GM23248 (cell line): ENCODE measurements at regions not wholly inside any gene's neighbourhood (a gene's known extent, or its start where the extent isn't known, plus 50 kb on each side); places are given as distances from the start of the nearest gene placed in this dataset.

Experiments used
- DNase-seq: peaks from one replicate; pipeline ENCODE4 v3.0.0-alpha.2; 2015
- H2AFZ ChIP-seq: fragments of 200-600 bp; sonication (generic); 2 replicates; pipeline ENCODE4 v1.6.1; 2016; ENCODE audit warnings: antibody characterized with exemption
- H3F3A ChIP-seq: fragments of 200-600 bp; sonication (generic); 2 replicates; pipeline ENCODE4 v1.6.1; 2016; ENCODE audit warnings: mild to moderate bottlenecking, antibody characterized with exemption, mixed run types; ENCODE audit not compliant: insufficient read depth
- H3K27ac ChIP-seq: fragments of 200-600 bp; sonication (generic); 2 replicates; pipeline ENCODE4 v1.5.1; 2016; ENCODE audit warnings: mild to moderate bottlenecking
- H3K27me3 ChIP-seq: fragments of 200-600 bp; sonication (generic); replicated peaks from 2 replicates; pipeline ENCODE4 v1.6.1; 2016; ENCODE audit warnings: mild to moderate bottlenecking; ENCODE audit not compliant: insufficient read depth
- H3K36me3 ChIP-seq: fragments of 200-600 bp; sonication (generic); 2 replicates; pipeline ENCODE4 v1.6.1; 2016; ENCODE audit warnings: low read depth, mild to moderate bottlenecking
- H3K4me1 ChIP-seq: fragments of 200-600 bp; sonication (generic); 2 replicates; pipeline ENCODE4 v1.6.1; 2016; ENCODE audit warnings: mild to moderate bottlenecking; ENCODE audit not compliant: insufficient read depth
- H3K4me2 ChIP-seq: fragments of 200-600 bp; sonication (generic); one replicate; pipeline ENCODE4 v1.6.1; 2016; ENCODE audit warnings: mild to moderate bottlenecking; ENCODE audit not compliant: unreplicated experiment
- H3K4me3 ChIP-seq: fragments of 200-600 bp; sonication (generic); 2 replicates; pipeline ENCODE4 v1.5.1; 2016; ENCODE audit warnings: mild to moderate bottlenecking
- H3K79me2 ChIP-seq: fragments of 200-600 bp; sonication (generic); 2 replicates; pipeline ENCODE4 v1.6.1; 2016; ENCODE audit warnings: mild to moderate bottlenecking; ENCODE audit not compliant: insufficient read depth
- H3K9ac ChIP-seq: fragments of 200-600 bp; sonication (generic); 2 replicates; pipeline ENCODE4 v1.6.1; 2016; ENCODE audit warnings: mild to moderate bottlenecking
- H3K9me2 ChIP-seq: fragments of 200-600 bp; sonication (generic); 2 replicates; pipeline ENCODE4 v1.6.1; 2016; ENCODE audit warnings: mixed run types, mild to moderate bottlenecking, moderate library complexity; ENCODE audit not compliant: insufficient read depth
- H3K9me3 ChIP-seq: fragments of 200-600 bp; sonication (generic); one replicate; pipeline ENCODE4 v1.6.1; 2017; ENCODE audit warnings: low read depth
- H4K20me1 ChIP-seq: fragments of 200-600 bp; sonication (generic); 2 replicates; pipeline ENCODE4 v1.6.0; 2016; ENCODE audit not compliant: insufficient read depth
- EZH2 ChIP-seq: fragments of 200-600 bp; sonication (generic); IDR thresholded peaks from 2 replicates; pipeline ENCODE4 v1.6.1; 2018; ENCODE audit warnings: antibody characterized with exemption, mild to moderate bottlenecking; ENCODE audit not compliant: insufficient read depth, poor library complexity, severe bottlenecking
- EZH2phosphoT487 ChIP-seq: fragments of 200-600 bp; sonication (generic); IDR thresholded peaks from 2 replicates; pipeline ENCODE4 v1.6.1; 2018; ENCODE audit warnings: antibody characterized with exemption, moderate library complexity, mild to moderate bottlenecking, low read depth; ENCODE audit not compliant: insufficient read depth
- WGBS, 2 experiments: methylation state at CpG; one replicate each; pipeline ENCODE4 v1.1.6; 2015 to 2017; ENCODE audit warnings: low lambda C conversion rate in 2 of 2, low coverage in 1 of 2; ENCODE audit errors: missing lambda C conversion rate in 2 of 2; 5-methylcytosine and 5-hydroxymethylcytosine counted together
- in situ Hi-C: fragments of 300-500 bp; cut with MboI; formaldehyde crosslinking; loops from 2 replicates; pipeline ENCODE4 v1.15.0; 2020

DNA sequence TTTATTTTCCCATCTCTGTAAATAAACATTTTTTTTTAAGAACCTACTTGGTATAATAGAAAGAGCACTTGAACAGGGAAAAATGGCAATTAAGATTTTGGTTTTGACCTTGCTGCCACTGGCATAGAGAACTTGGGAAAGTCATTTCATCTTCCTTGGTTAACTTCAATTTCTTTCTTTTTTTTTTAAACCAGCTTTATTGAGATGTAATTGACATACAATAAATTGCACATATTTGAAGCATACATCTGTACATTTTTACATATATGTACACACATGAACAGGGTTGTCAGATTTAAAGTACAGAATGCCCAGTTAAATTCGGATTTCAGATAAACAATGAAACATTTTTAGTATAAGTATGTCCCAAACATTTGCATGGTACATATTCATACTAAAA is 103.0 kb upstream of the RAPGEF2 start:
- Histone ChIP-seq H3K9me3 (no peaks in the 10 kb centered on the region), H3K27ac (no peak overlapping the region), H3K27me3 (no peaks in the 10 kb centered on the region), H3K9ac (no peak overlapping the region), H3K36me3 (no peaks in the 10 kb centered on the region), H3F3A (no peaks in the 10 kb centered on the region; the same call in 1 of the 2 replicates), H2AFZ (no peak overlapping the region), H3K9me2 (no peaks in the 10 kb centered on the region), H3K4me3 (no peak overlapping the region), H3K4me1 (peaks cover 28% of the 10 kb centered on the region), H3K4me2 (no peak overlapping the region), H3K79me2 (no peaks in the 10 kb centered on the region), H4K20me1 (no peaks in the 10 kb centered on the region)
- WGBS, 2 experiments = 72 to 79% methylated on average over 1 of the region's 1 CpG
- no peak for TF ChIP-seq EZH2phosphoT487
- no peak for TF ChIP-seq EZH2
- no peak for DNase-seq
- in situ Hi-C loops = no loop called here

- Histone ChIP-seq H3K79me2 (no peaks in the 10 kb centered on the region), H3K9me2 (no peaks in the 10 kb centered on the region), H3K27ac (no peak overlapping the region), H3K4me3 (no peak overlapping the region), H3K9me3 (no peaks in the 10 kb centered on the region), H3K36me3 (no peaks in the 10 kb centered on the region), H3F3A (peaks cover 6% of the 10 kb centered on the region; the same call in 1 of the 2 replicates), H3K4me2 (peak overlapping the region; percentile 37), H3K9ac (no peak overlapping the region), H2AFZ (no peak overlapping the region), H3K27me3 (no peaks in the 10 kb centered on the region), H3K4me1 (peaks cover 25% of the 10 kb centered on the region), H4K20me1 (no peaks in the 10 kb centered on the region)
- DNase-seq = peak; percentile 20
- in situ Hi-C loops = no loop called here
- TF ChIP-seq EZH2 (no peak), EZH2phosphoT487 (no peak)
- 52 to 62% methylated on average over 3 of the region's 3 CpGs for WGBS, 2 experiments
Measured at GRCh38 chr4:159002950-159003349, 99.9 kb upstream of the RAPGEF2 start.

- TF ChIP-seq EZH2 = no peak
- no peak for TF ChIP-seq EZH2phosphoT487
- Histone ChIP-seq H3K9me2 (no peaks in the 10 kb centered on the region), H3K9me3 (no peaks in the 10 kb centered on the region), H3K79me2 (no peaks in the 10 kb centered on the region), H3K4me3 (no peak overlapping the region), H3K4me2 (peak overlapping the region; percentile 37), H3K36me3 (no peaks in the 10 kb centered on the region), H3F3A (peaks cover 6% of the 10 kb centered on the region; the same call in 1 of the 2 replicates), H3K9ac (no peak overlapping the region), H3K4me1 (peaks cover 18% of the 10 kb centered on the region), H3K27me3 (no peaks in the 10 kb centered on the region), H3K27ac (no peak overlapping the region), H2AFZ (no peak overlapping the region), H4K20me1 (no peaks in the 10 kb centered on the region)
- 80 to 83% methylated on average over 7 of the region's 7 CpGs for WGBS, 2 experiments
- in situ Hi-C loops = no loop called here
- DNase-seq = peak; percentile 52
Measured at GRCh38 chr4:159003420-159004253, 99.2 kb upstream of the RAPGEF2 start.

DNA sequence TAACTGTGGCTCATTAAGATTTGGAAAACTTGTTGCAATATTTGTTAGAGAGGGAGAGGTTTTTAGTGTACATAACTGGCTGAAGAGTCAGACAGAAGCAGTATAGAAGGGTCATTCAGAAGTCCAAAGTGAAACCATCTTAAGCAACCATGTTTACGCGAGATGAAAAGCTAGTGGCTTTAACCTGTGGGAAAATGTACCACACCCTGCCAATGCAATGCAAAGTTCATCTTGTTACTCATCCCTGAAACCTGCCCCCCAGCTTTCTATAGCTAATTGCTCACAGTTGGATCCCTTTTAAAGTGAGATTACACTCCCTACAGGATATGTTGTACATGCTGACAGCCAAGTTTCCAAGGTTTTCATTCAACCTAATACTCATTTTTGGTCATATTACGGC is 96.7 kb upstream of the RAPGEF2 start:
- in situ Hi-C loops = no loop called here
- TF ChIP-seq EZH2 (no peak), EZH2phosphoT487 (no peak)
- Histone ChIP-seq H3K4me2 (peak overlapping the region; percentile 34), H3K9me3 (no peaks in the 10 kb centered on the region), H3F3A (peaks cover 6% of the 10 kb centered on the region; the same call in 1 of the 2 replicates), H4K20me1 (no peaks in the 10 kb centered on the region), H3K4me3 (no peak overlapping the region), H3K27ac (no peak overlapping the region), H3K79me2 (no peaks in the 10 kb centered on the region), H3K9ac (no peak overlapping the region), H3K27me3 (no peaks in the 10 kb centered on the region), H3K36me3 (no peaks in the 10 kb centered on the region), H2AFZ (no peak overlapping the region), H3K4me1 (peaks cover 26% of the 10 kb centered on the region), H3K9me2 (no peaks in the 10 kb centered on the region)
- 92 to 97% methylated on average over 3 of the region's 3 CpGs for WGBS, 2 experiments
- DNase-seq = peak; percentile 55
